ENCODE measurements at regions not wholly inside any gene's neighbourhood (a gene's known extent, or its start where the extent isn't known, plus 50 kb on each side); places are given as distances from the start of the nearest gene placed in this dataset.
A peak's percentile ranks its signal among the peaks of the same experiment; 100 is the strongest.

DNA sequence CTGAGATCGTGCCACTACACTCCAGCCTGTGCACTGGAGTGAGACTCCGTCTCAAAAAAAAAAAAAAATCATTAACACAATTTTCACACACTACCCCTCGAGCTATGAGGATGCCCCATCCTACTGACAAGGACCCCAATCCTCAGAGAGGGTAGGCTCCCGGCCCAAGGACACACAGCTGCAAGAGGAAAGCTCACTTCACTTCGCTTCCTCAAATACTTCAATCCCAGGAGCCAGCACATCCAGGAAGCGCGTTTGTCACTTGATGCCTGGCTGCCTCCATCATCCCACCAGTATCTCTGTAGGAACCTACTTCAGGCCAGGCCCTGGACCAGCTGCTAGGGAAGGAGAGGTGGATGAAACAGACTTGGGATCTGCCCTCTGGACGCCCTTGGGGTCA is 144.0 kb downstream of the CRYBB2 start:
- no peaks in the 10 kb centered on the region for H3K27me3 ChIP-seq (ENCODE audit: control insufficient read depth in 1 of 2, insufficient read depth in 2 of 2, low read length in 2 of 2)
- peaks cover 16% of the 10 kb centered on the region; the same call in 1 of the 2 replicates for H4K20me1 ChIP-seq (ENCODE audit: insufficient read depth, low read length)
- no peak for DNase-seq (ENCODE audit: low spot score)
- no peak overlapping the region for H3K4me2 ChIP-seq (ENCODE audit: low read depth, low read length)
- in situ Hi-C loops (cut with HindIII; ENCODE audit: extremely low pct_ligation_motif_present, low pct_unique_long_range_greater_than_20kb) = no loop called here
- peaks cover 14 to 62% of the 10 kb centered on the region in 2 experiments; a peak in 4 of 5 replicates for H3K36me3 ChIP-seq (replicated peaks in 1 of 2; ENCODE audit: control insufficient read depth in 1 of 2, insufficient read depth in 2 of 2, low read length in 2 of 2)
- peaks cover 5% of the 10 kb centered on the region for H3K79me2 ChIP-seq (ENCODE audit: insufficient read depth, low read length)
- no peak for FAIRE-seq
- H3K27ac ChIP-seq (ENCODE audit: extremely low read length, insufficient read depth, low read length) = no peak overlapping the region
- no peaks in the 10 kb centered on the region for H3K4me1 ChIP-seq (ENCODE audit: insufficient read depth, low read length)
- TF ChIP-seq, protein P1, sequence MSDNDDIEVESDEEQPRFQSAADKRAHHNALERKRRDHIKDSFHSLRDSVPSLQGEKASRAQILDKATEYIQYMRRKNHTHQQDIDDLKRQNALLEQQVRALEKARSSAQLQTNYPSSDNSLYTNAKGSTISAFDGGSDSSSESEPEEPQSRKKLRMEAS (IDR thresholded peaks at IDR 0.05) = no peak
- TF ChIP-seq XBP1 (CRISPR knock-in tag; IDR thresholded peaks at IDR 0.05) (no peak), ZNF768 (CRISPR knock-in tag; IDR thresholded peaks at IDR 0.05) (peak; percentile 76)
- TF ChIP-seq, protein P2, sequence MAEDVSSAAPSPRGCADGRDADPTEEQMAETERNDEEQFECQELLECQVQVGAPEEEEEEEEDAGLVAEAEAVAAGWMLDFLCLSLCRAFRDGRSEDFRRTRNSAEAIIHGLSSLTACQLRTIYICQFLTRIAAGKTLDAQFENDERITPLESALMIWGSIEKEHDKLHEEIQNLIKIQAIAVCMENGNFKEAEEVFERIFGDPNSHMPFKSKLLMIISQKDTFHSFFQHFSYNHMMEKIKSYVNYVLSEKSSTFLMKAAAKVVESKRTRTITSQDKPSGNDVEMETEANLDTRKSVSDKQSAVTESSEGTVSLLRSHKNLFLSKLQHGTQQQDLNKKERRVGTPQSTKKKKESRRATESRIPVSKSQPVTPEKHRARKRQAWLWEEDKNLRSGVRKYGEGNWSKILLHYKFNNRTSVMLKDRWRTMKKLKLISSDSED (CRISPR knock-in tag; IDR thresholded peaks at IDR 0.05) = no peak
- 94% methylated on average over 8 of the region's 8 CpGs for WGBS (ENCODE audit: low lambda C conversion rate)
- no peaks in the 10 kb centered on the region for H3K9me3 ChIP-seq (ENCODE audit: low read length)
- BruUV-seq (replicated peaks) = no TSS peak
- intact Hi-C loops (cut with micrococcal nuclease; ENCODE audit: unreplicated experiment) = loop anchor here (5.0 kb wide), 3 partner anchors 39 to 84 kb away; no protein-coding TSS in a partner anchor
- CTCF ChIA-PET (ENCODE audit: low intra/inter-chr PET ratio, low total read pairs) = no interaction called here
- POLR2A ChIA-PET = no interaction called here
- H3K4me3 ChIP-seq (replicated peaks in 1 of 3; ENCODE audit: insufficient read depth in 1 of 3, low read depth in 2 of 3, low read length in 3 of 3) = no peak overlapping the region
- no peak overlapping the region for H3K9ac ChIP-seq (ENCODE audit: insufficient read depth, low read depth, low read length)
- ATAC-seq = no peak
- H2AFZ ChIP-seq (ENCODE audit: low read length) = no peak overlapping the region

DNA sequence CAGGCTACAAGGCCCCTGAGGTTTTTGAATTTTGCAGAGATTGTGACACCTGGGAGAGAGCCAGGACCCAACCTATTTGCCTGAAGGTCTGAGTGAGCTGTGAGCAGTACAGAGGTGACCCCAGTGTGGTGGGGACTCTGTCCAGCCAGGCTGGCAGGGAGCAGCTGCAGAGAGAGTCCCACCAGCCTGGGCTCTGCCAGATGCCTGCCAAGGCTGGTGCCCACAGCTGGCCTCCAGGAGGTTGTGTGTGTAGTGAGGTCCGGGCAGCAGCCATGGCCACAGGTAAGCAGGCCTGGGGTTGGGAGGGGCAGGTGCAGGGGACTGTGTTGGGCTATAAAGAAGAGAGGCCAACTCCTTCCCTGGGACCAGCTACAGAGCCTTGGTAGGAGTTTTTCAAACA is 144.8 kb downstream of the CRYBB2 start:
- H3K9me3 ChIP-seq (ENCODE audit: low read length) = no peaks in the 10 kb centered on the region
- ChIA-PET POLR2A (no interaction called here), CTCF (ENCODE audit: low intra/inter-chr PET ratio, low total read pairs) (no interaction called here)
- no peak for FAIRE-seq
- WGBS (ENCODE audit: low lambda C conversion rate) = 100% methylated on average over 1 of the region's 1 CpG
- H3K4me3 ChIP-seq (replicated peaks in 1 of 3; ENCODE audit: insufficient read depth in 1 of 3, low read depth in 2 of 3, low read length in 3 of 3) = no peak overlapping the region
- no peak for ATAC-seq
- H3K27me3 ChIP-seq (ENCODE audit: control insufficient read depth in 1 of 2, insufficient read depth in 2 of 2, low read length in 2 of 2) = no peaks in the 10 kb centered on the region
- in situ Hi-C loops (cut with HindIII; ENCODE audit: extremely low pct_ligation_motif_present, low pct_unique_long_range_greater_than_20kb) = no loop called here
- no TSS peak for BruUV-seq (replicated peaks)
- H3K9ac ChIP-seq (ENCODE audit: insufficient read depth, low read depth, low read length) = no peak overlapping the region
- no peak overlapping the region for H2AFZ ChIP-seq (ENCODE audit: low read length)
- H3K27ac ChIP-seq (ENCODE audit: extremely low read length, insufficient read depth, low read length) = no peak overlapping the region
- H4K20me1 ChIP-seq (ENCODE audit: insufficient read depth, low read length) = peaks cover 16% of the 10 kb centered on the region; the same call in 1 of the 2 replicates
- no peak for DNase-seq (ENCODE audit: low spot score)
- intact Hi-C loops (cut with micrococcal nuclease; ENCODE audit: unreplicated experiment) = loop anchor here (5.0 kb wide), 3 partner anchors 38 to 83 kb away; no protein-coding TSS in a partner anchor
- no peak overlapping the region for H3K4me2 ChIP-seq (ENCODE audit: low read depth, low read length)
- H3K79me2 ChIP-seq (ENCODE audit: insufficient read depth, low read length) = peaks cover 5% of the 10 kb centered on the region
- H3K4me1 ChIP-seq (ENCODE audit: insufficient read depth, low read length) = no peaks in the 10 kb centered on the region
- H3K36me3 ChIP-seq (replicated peaks in 1 of 2; ENCODE audit: control insufficient read depth in 1 of 2, insufficient read depth in 2 of 2, low read length in 2 of 2) = peaks cover 12 to 62% of the 10 kb centered on the region in 2 experiments; a peak in 4 of 5 replicates
- TF ChIP-seq ZIK1 (CRISPR knock-in tag; IDR thresholded peaks at IDR 0.05; ENCODE audit: borderline replicate concordance, low read depth) (no peak), ZNF501 (CRISPR knock-in tag; IDR thresholded peaks at IDR 0.05) (no peak), TAF15 (IDR thresholded peaks at IDR 0.05; ENCODE audit: low read depth, low read length, poor library complexity, severe bottlenecking) (no peak), MAFF (IDR thresholded peaks at IDR 0.05; ENCODE audit: low read depth, low read length) (no peak), CAMTA2 (CRISPR knock-in tag; IDR thresholded peaks at IDR 0.05; ENCODE audit: borderline replicate concordance) (no peak), MED13 (CRISPR knock-in tag; IDR thresholded peaks at IDR 0.05) (no peak), TCF12 (IDR thresholded peaks at IDR 0.05) (no peak), TCF12 (CRISPR knock-in tag; IDR thresholded peaks at IDR 0.05) (no peak), PHF5A (CRISPR knock-in tag; IDR thresholded peaks at IDR 0.05; ENCODE audit: low read depth, unreplicated experiment) (no peak), ZSCAN31 (CRISPR knock-in tag; IDR thresholded peaks at IDR 0.05; ENCODE audit: low read depth) (no peak), THYN1 (CRISPR knock-in tag; IDR thresholded peaks at IDR 0.05; ENCODE audit: borderline replicate concordance, low read depth) (no peak), ZNF253 (CRISPR knock-in tag; IDR thresholded peaks at IDR 0.05; ENCODE audit: borderline replicate concordance) (no peak), ZNF326 (CRISPR knock-in tag; IDR thresholded peaks at IDR 0.05; ENCODE audit: borderline replicate concordance) (no peak)
- TF ChIP-seq, protein P3, sequence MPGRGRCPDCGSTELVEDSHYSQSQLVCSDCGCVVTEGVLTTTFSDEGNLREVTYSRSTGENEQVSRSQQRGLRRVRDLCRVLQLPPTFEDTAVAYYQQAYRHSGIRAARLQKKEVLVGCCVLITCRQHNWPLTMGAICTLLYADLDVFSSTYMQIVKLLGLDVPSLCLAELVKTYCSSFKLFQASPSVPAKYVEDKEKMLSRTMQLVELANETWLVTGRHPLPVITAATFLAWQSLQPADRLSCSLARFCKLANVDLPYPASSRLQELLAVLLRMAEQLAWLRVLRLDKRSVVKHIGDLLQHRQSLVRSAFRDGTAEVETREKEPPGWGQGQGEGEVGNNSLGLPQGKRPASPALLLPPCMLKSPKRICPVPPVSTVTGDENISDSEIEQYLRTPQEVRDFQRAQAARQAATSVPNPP (CRISPR knock-in tag; IDR thresholded peaks at IDR 0.05) = no peak

All from HepG2 (cell line).